HG03354 (cell line): ENCODE measurements at regions not wholly inside any gene's neighbourhood (a gene's known extent, or its start where the extent isn't known, plus 50 kb on each side); places are given as distances from the start of the nearest gene placed in this dataset.

Experiments
- ATAC-seq: cut with Tn5 transposase; IDR thresholded peaks from one replicate; pipeline ENCODE4 v1.9.1; 2021; ENCODE audit warnings: mild to moderate bottlenecking; ENCODE audit not compliant: unreplicated experiment, poor library complexity, severe bottlenecking

GRCh38 chr7:12968836-12969422, 281.5 kb downstream of the ARL4A start:
- ATAC-seq = no peak

GRCh38 chr7:12970626-12971025, 283.2 kb downstream of the ARL4A start:
- no peak for ATAC-seq

GRCh38 chr7:12974451-12975166, 287.2 kb downstream of the ARL4A start:
- ATAC-seq = no peak

- ATAC-seq = no peak
Measured at GRCh38 chr7:12975412-12975811, 288.0 kb downstream of the ARL4A start.

GRCh38 chr7:12979181-12979580, 291.7 kb downstream of the ARL4A start:
- ATAC-seq = peak; percentile 73

- no peak for ATAC-seq
Measured at GRCh38 chr7:12982178-12982577, 294.7 kb downstream of the ARL4A start.

- no peak for ATAC-seq
Measured at GRCh38 chr7:12984117-12984516, 296.7 kb downstream of the ARL4A start.

- ATAC-seq = no peak
Measured at GRCh38 chr7:12985228-12985627, 297.8 kb downstream of the ARL4A start.

- no peak for ATAC-seq
Measured at GRCh38 chr7:12985752-12986151, 298.3 kb downstream of the ARL4A start.

GRCh38 chr7:12987238-12987637, 299.8 kb downstream of the ARL4A start:
- ATAC-seq = no peak

- no peak for ATAC-seq
Measured at GRCh38 chr7:12990440-12990839, 303.0 kb downstream of the ARL4A start.

GRCh38 chr7:12993025-12993424, 305.6 kb downstream of the ARL4A start:
- ATAC-seq = no peak

GRCh38 chr7:12995912-12996469, 308.6 kb downstream of the ARL4A start:
- ATAC-seq = no peak

GRCh38 chr7:13007331-13007730, 319.9 kb downstream of the ARL4A start:
- no peak for ATAC-seq

GRCh38 chr7:13009517-13009916, 322.1 kb downstream of the ARL4A start:
- ATAC-seq = no peak

- no peak for ATAC-seq
Measured at GRCh38 chr7:13014011-13014410, 326.6 kb downstream of the ARL4A start.

- ATAC-seq = no peak
Measured at GRCh38 chr7:13016036-13016581, 328.7 kb downstream of the ARL4A start.

- ATAC-seq = no peak
Measured at GRCh38 chr7:13016592-13017332, 329.3 kb downstream of the ARL4A start.

GRCh38 chr7:13017333-13017857, 330.0 kb downstream of the ARL4A start:
- ATAC-seq = no peak

- no peak for ATAC-seq
Measured at GRCh38 chr7:13017881-13018280, 330.4 kb downstream of the ARL4A start.
